Loucy (cell line): ENCODE measurements at regions not wholly inside any gene's neighbourhood (a gene's known extent, or its start where the extent isn't known, plus 50 kb on each side); places are given as distances from the start of the nearest gene placed in this dataset.

ENCODE experiments used
- CTCF ChIP-seq: fragments of 200-600 bp; sonication (generic); conservative IDR thresholded peaks from 2 replicates; pipeline ENCODE4 v1.5.1; 2014; ENCODE audit warnings: mild to moderate bottlenecking, antibody characterized with exemption, low read length
- EZH2phosphoT487 ChIP-seq: fragments of 200-600 bp; IDR thresholded peaks from 2 replicates; pipeline ENCODE4 v1.6.1; 2018; ENCODE audit warnings: antibody characterized with exemption, mild to moderate bottlenecking, moderate library complexity, borderline replicate concordance

DNA sequence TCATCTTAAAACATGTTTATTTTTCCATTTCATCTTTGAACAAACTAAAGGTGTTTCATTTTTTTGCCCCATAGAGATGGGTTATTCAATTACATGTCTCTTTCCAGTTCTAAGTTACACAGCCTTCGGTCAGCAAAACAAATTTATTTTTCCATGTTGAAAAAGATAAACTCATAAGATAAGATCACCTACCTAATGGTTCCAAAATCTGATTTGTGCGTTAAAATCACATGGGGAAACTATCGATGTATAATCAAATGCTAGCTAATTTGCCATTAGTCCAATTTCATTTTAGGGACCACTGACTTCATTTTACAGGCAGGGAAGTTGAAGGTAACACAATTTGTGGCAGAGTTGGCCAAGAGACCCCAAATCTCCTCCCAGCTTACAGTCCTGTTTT is 67.2 kb upstream of the ACSL1 start:
- no peak for TF ChIP-seq CTCF
- TF ChIP-seq EZH2phosphoT487: no peak
